SK-N-SH (cell line): ENCODE measurements at regions not wholly inside any gene's neighbourhood (a gene's known extent, or its start where the extent isn't known, plus 50 kb on each side); places are given as distances from the start of the nearest gene placed in this dataset.

Experiments
- CTCF ChIA-PET: fragments of 300-600, 350-600 bp; formaldehyde crosslinking; extraction: SDS; loops from one replicate; lab custom pipeline; 2021; lab: Yijun Ruan, JAX
- POLR2A ChIA-PET: fragments of 350-600 bp; sonication (Branson Sonifier 250); formaldehyde crosslinking; extraction: SDS; loops from one replicate; lab custom pipeline; 2020; ENCODE audit warnings: antibody characterized with exemption, inconsistent platforms; lab: Yijun Ruan, JAX
- DNase-seq: peaks from one replicate; pipeline ENCODE4 v3.0.0; 2012
- H2AFZ ChIP-seq: fragments of 200-600 bp; sonication (generic); 2 replicates; pipeline ENCODE4 v1.8.1; 2016; ENCODE audit warnings: antibody characterized with exemption, mild to moderate bottlenecking, low read depth
- H3F3A ChIP-seq: fragments of 200-600 bp; sonication (generic); replicated peaks from 2 replicates; pipeline ENCODE3; 2016; ENCODE audit warnings: antibody characterized with exemption, mild to moderate bottlenecking; ENCODE audit not compliant: insufficient read depth
- H3K27ac ChIP-seq, 2 experiments: fragments of 200-500 bp in 1 of 2; fragments of 200-600 bp in 1 of 2; sonication (Bioruptor generic) in 1 of 2; sonication (generic), shearing (Covaris generic) in 1 of 2; 2 replicates each; pipeline versions ENCODE4 v1.5.1 to v1.6.1; 2014 to 2016; ENCODE audit warnings: low read depth in 2 of 2, inconsistent platforms in 1 of 2, low read length in 1 of 2, mild to moderate bottlenecking in 1 of 2, mixed read lengths in 1 of 2
- H3K27me3 ChIP-seq: fragments of 200-600 bp; sonication (generic), shearing (Covaris generic); 2 replicates; pipeline ENCODE4 v1.6.1; 2016; ENCODE audit warnings: mixed run types; ENCODE audit not compliant: insufficient read depth
- H3K36me3 ChIP-seq, 2 experiments: fragments of 200-500 bp in 1 of 2; fragments of 200-600 bp in 1 of 2; sonication (Bioruptor generic) in 1 of 2; sonication (generic) in 1 of 2; replicated peaks in 1 of 2; 2 replicates each; pipeline versions ENCODE3 to v1.5.1; 2014 to 2016; ENCODE audit warnings: low read length in 1 of 2, mild to moderate bottlenecking in 1 of 2; ENCODE audit not compliant: insufficient read depth in 2 of 2, control insufficient read depth in 1 of 2
- H3K4me1 ChIP-seq, 2 experiments: fragments of 200-500 bp in 1 of 2; fragments of 200-600 bp in 1 of 2; sonication (Bioruptor generic) in 1 of 2; sonication (generic), shearing (Covaris generic) in 1 of 2; 2 replicates each; pipeline versions ENCODE4 v1.5.1 to v1.6.1; 2014 to 2016; ENCODE audit warnings: low read depth in 1 of 2, low read length in 1 of 2, mixed run types in 1 of 2; ENCODE audit not compliant: insufficient read depth in 2 of 2, control insufficient read depth in 1 of 2
- H3K4me2 ChIP-seq: fragments of 200-600 bp; sonication (generic), shearing (Covaris generic); 2 replicates; pipeline ENCODE4 v1.6.1; 2017; ENCODE audit warnings: mixed run types
- H3K4me3 ChIP-seq, 2 experiments: fragments of 200-500 bp in 1 of 2; fragments of 200-600 bp in 1 of 2; sonication (Bioruptor generic) in 1 of 2; sonication (generic), shearing (Covaris generic) in 1 of 2; 2 replicates each; pipeline versions ENCODE4 v1.5.1 to v1.8.1; 2014 to 2016; ENCODE audit warnings: low read depth in 2 of 2, inconsistent platforms in 1 of 2, low read length in 1 of 2, mild to moderate bottlenecking in 1 of 2, mixed read lengths in 1 of 2, moderate library complexity in 1 of 2
- H3K79me2 ChIP-seq: fragments of 200-600 bp; sonication (generic); 2 replicates; pipeline ENCODE4 v1.8.1; 2017; ENCODE audit warnings: mild to moderate bottlenecking; ENCODE audit not compliant: insufficient read depth
- H3K9ac ChIP-seq: fragments of 200-600 bp; sonication (generic); 2 replicates; pipeline ENCODE4 v1.6.1; 2017; ENCODE audit warnings: mixed run types
- H3K9me2 ChIP-seq: fragments of 200-600 bp; sonication (generic); 2 replicates; pipeline ENCODE4 v1.6.1; 2017; ENCODE audit warnings: mixed run types
- H3K9me3 ChIP-seq: fragments of 200-600 bp; sonication (generic); 2 replicates; pipeline ENCODE4 v1.6.1; 2017; ENCODE audit warnings: mixed run types, mild to moderate bottlenecking, moderate library complexity
- H4K20me1 ChIP-seq: fragments of 200-600 bp; sonication (generic); 2 replicates; pipeline ENCODE4 v1.6.1; 2017; ENCODE audit warnings: mild to moderate bottlenecking, mixed run types; ENCODE audit not compliant: insufficient read depth
- CHD2 ChIP-seq: fragments of 150-350 bp; IDR thresholded peaks from 2 replicates; pipeline ENCODE4 v1.6.1; 2018; ENCODE audit warnings: low read length; ENCODE audit not compliant: partially characterized antibody
- CTCF ChIP-seq: fragments of 200-600 bp; sonication (generic); IDR thresholded peaks from 2 replicates; pipeline ENCODE4 v1.6.1; 2017; ENCODE audit warnings: antibody characterized with exemption, mild to moderate bottlenecking, moderate library complexity
- EZH2phosphoT487 ChIP-seq: fragments of 200-600 bp; sonication (generic); IDR thresholded peaks from 2 replicates; pipeline ENCODE4 v1.6.1; 2017; ENCODE audit warnings: low read depth, mixed run types, mild to moderate bottlenecking, antibody characterized with exemption, moderate library complexity, borderline replicate concordance
- MEF2A ChIP-seq: IDR thresholded peaks from 2 replicates; pipeline ENCODE4 v1.4.0; 2012; ENCODE audit warnings: low read depth, borderline replicate concordance
- SIN3A ChIP-seq: IDR thresholded peaks from 2 replicates; pipeline ENCODE4 v1.6.1; 2012; ENCODE audit warnings: low read depth, mild to moderate bottlenecking, low read length, moderate library complexity, borderline replicate concordance
- TCF12 ChIP-seq: IDR thresholded peaks from 2 replicates; pipeline ENCODE4 v1.4.0; 2012
- TEAD4 ChIP-seq: IDR thresholded peaks from 2 replicates; pipeline ENCODE4 v1.4.0; 2012; ENCODE audit warnings: mild to moderate bottlenecking, borderline replicate concordance; ENCODE audit not compliant: insufficient read depth
- WGBS: methylation state at CpG from one replicate; pipeline ENCODE4 v1.1.6; 2017; ENCODE audit warnings: low lambda C conversion rate; 5-methylcytosine and 5-hydroxymethylcytosine counted together

GRCh38 chr12:60168441-60168840, 572.6 kb downstream of the SLC16A7 start:
- Histone ChIP-seq H3K4me1 (no peaks in the 10 kb centered on the region; a peak in 1 of 4 replicates), H3K27ac (no peak overlapping the region), H3K9me2 (0 out of 2 replicates have a peak, but pooled peaks cover 3% of the 10 kb centered on the region), H3K27me3 (no peaks in the 10 kb centered on the region)
- no peak for DNase-seq
- TF ChIP-seq TEAD4: no peak
- TF ChIP-seq, all 33 proteins: peak for 0
- Histone ChIP-seq H2AFZ (no peak overlapping the region), H3K9me3 (no peaks in the 10 kb centered on the region), H3K79me2 (no peaks in the 10 kb centered on the region), H3K9ac (no peak overlapping the region), H3F3A (no peaks in the 10 kb centered on the region), H4K20me1 (no peaks in the 10 kb centered on the region), H3K4me2 (no peak overlapping the region), H3K4me3 (no peak overlapping the region), H3K36me3 (no peaks in the 10 kb centered on the region)
- WGBS: 15% methylated on average over 5 of the region's 5 CpGs
- ChIA-PET CTCF (interaction anchor here (0.7 kb wide), 1 partner anchor 46 kb away, joined by 3 read pairs; no protein-coding TSS in a partner anchor), POLR2A (no interaction called here)

- 28% methylated on average over 5 of the region's 5 CpGs for WGBS
- no peak overlapping the region for H3K9ac ChIP-seq
- CTCF ChIA-PET: no interaction called here
- TF ChIP-seq MEF2A (no peak), SIN3A (no peak), CHD2 (no peak), TCF12 (no peak), EZH2phosphoT487 (no peak), CTCF (no peak)
- no peak overlapping the region for H3K4me2 ChIP-seq
- no peak overlapping the region for H3K27ac ChIP-seq
- POLR2A ChIA-PET: no interaction called here
- H3K27me3 ChIP-seq: no peaks in the 10 kb centered on the region
- 0 out of 2 replicates have a peak, but pooled peaks cover 3% of the 10 kb centered on the region for H3K9me2 ChIP-seq
- H3F3A ChIP-seq: no peaks in the 10 kb centered on the region
- no peak overlapping the region for H2AFZ ChIP-seq
- no peaks in the 10 kb centered on the region for H4K20me1 ChIP-seq
- no peaks in the 10 kb centered on the region; a peak in 1 of 4 replicates for H3K4me1 ChIP-seq
- DNase-seq: no peak
- H3K79me2 ChIP-seq: no peaks in the 10 kb centered on the region
- H3K9me3 ChIP-seq: no peaks in the 10 kb centered on the region
- H3K4me3 ChIP-seq: no peak overlapping the region
- no peaks in the 10 kb centered on the region for H3K36me3 ChIP-seq
These were observed 574.1 kb downstream of the SLC16A7 start for GRCh38 chr12:60169904-60170303.
